HFF-Myc (cell line): ENCODE measurements at regions not wholly inside any gene's neighbourhood (a gene's known extent, or its start where the extent isn't known, plus 50 kb on each side); places are given as distances from the start of the nearest gene placed in this dataset.

Experiments
- DNase-seq: peaks from one replicate; pipeline ENCODE4 v3.0.0-alpha.2; 2011; ENCODE audit warnings: low read depth; ENCODE audit errors: extremely low read depth
- H3K4me3 ChIP-seq: replicated peaks from 2 replicates; pipeline ENCODE4 v1.5.1; 2011; ENCODE audit warnings: low read depth, mild to moderate bottlenecking, control low read depth, low read length
- TF ChIP-seq, protein P1 (sequence below): IDR thresholded peaks from 2 replicates; pipeline ENCODE4 v1.5.1; 2012; ENCODE audit warnings: mild to moderate bottlenecking, low read depth, low read length, control low read depth; ENCODE audit errors: missing control alignments

DNA sequence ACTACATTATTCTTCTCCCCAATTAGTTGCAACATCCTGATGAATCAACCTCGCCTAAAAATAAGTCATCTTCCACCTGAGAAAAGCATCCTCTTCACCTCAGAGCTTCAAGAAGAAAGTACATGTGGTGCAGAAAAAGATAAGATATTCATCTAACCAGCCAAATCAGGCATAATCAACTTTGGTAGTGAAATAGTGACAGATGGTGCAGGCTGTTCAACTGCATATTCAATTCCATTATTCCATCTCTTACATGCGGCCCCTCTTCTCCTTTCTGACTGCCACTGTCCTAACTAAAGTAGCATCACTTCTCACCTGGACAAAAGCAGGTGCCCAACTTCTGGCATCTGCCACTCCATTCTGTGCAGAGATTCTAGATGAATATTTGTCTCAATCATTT is 148.4 kb upstream of the STEAP1 start:
- no peak for DNase-seq

DNA sequence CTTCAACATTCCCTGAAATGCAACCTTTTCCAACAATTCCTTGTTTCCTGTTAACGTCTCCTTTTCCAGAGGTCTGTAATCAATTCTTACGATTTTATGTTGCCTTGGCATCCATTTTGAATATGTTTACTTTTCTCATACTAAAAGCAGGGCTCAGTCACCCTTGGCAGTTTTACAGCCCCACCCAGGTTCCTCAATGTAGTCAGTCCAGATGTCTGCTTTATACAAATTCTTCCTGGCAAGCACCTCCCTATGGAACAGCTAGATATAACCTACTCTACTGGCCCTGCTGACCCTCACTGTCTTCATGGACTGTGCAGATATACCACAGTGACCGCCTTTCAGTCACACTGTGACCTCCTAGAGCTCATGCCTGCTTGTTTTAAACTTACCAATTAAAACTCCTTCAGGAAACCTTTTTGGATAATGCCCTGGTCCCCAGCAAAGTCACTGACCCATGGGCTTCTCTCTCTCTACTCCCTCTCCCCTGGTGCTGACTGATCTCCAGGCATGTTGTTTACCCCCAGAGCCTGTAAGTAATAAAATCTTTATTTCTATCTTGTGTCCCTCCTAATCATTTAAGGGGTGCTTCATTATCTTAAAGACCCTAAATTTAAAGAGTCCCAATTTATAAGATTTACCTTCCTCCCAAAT is 147.1 kb upstream of the STEAP1 start:
- H3K4me3 ChIP-seq, result no peak overlapping the region
- TF ChIP-seq, protein P1, sequence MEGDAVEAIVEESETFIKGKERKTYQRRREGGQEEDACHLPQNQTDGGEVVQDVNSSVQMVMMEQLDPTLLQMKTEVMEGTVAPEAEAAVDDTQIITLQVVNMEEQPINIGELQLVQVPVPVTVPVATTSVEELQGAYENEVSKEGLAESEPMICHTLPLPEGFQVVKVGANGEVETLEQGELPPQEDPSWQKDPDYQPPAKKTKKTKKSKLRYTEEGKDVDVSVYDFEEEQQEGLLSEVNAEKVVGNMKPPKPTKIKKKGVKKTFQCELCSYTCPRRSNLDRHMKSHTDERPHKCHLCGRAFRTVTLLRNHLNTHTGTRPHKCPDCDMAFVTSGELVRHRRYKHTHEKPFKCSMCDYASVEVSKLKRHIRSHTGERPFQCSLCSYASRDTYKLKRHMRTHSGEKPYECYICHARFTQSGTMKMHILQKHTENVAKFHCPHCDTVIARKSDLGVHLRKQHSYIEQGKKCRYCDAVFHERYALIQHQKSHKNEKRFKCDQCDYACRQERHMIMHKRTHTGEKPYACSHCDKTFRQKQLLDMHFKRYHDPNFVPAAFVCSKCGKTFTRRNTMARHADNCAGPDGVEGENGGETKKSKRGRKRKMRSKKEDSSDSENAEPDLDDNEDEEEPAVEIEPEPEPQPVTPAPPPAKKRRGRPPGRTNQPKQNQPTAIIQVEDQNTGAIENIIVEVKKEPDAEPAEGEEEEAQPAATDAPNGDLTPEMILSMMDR, result no peak
- DNase-seq, result no peak

More for the DNA sequence above, 148.4 kb upstream of the STEAP1 start:
- no peak overlapping the region for H3K4me3 ChIP-seq
- TF ChIP-seq, protein P1, result no peak

DNA sequence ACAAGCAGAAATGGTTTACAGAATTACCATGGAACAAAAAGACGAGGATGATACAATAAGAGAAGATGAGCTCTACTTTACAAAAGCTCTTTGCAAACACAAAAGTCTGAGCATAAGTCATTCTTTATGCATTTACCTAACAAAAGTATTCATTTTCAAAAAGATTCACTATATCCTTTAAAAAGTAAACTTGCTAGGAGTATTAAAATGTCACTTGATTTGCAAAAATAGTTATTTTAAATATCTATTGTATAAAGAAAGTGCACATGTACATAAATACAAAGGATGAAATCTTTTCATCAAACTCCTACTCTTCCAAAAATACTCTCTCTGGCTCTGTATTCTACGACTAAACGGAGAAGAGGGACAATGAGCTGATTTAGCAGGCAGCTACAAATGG is 146.4 kb upstream of the STEAP1 start:
- no peak for DNase-seq
- H3K4me3 ChIP-seq, result no peak overlapping the region
- TF ChIP-seq, protein P1, result no peak

DNA sequence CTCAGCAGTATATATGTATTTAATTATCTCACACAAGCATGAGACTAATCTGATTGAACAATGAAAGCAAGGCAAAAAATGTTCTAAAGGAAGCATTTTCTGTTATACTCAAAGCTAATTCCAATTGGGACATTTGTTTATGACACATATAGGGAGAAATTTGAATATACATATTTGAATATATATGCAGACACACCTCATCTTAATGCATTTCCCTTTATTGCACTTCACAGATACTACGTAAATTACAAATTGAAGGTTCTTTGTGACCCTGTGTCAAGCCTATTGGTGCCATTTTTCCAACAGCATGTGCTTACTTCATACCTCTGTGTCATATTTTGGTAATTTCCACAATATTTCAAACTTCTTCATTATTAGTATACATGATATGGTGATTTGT is 132.1 kb upstream of the STEAP1 start:
- TF ChIP-seq, protein P1, result no peak
- DNase-seq, result no peak
- no peak overlapping the region for H3K4me3 ChIP-seq

DNA sequence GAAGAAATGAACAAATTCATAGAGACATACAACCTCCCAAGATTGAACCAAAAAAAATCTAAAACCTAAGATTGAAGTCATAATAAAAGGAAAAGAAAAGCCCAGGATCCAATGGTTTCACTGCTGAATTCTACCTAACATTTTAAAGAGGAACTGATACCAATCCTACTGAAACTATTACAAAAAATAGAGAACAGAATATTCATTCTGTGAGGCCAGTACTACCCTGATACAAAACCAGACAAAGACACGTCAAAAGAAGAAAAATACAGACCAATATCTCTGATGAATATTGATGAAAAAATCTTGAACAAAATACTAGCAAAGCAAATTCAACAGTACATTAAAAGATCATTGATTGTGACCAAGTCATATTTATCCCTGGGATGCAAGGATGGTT is 128.5 kb upstream of the STEAP1 start:
- no peak overlapping the region for H3K4me3 ChIP-seq
- no peak for DNase-seq
- TF ChIP-seq, protein P1, result no peak

DNA sequence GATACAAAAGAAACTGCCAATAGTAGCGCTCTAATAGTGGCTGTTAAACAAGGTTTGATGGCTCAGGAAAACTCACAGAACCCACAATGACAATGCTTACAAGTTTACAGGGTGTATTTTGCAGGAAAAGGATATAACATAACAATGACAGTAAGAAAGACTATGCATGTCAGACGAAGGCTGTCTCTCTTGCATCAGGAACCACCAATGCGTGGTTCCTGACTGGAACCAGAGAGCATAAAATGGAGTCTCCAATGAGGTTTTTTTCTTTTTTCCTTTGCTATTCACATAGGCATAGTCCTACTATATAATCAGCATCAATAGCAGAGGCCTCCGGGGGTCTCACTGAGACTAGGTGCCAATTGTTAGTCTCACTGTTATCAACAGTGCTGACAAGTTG is 120.4 kb upstream of the STEAP1 start:
- no peak for DNase-seq
- TF ChIP-seq, protein P1, result no peak
- no peak overlapping the region for H3K4me3 ChIP-seq

DNA sequence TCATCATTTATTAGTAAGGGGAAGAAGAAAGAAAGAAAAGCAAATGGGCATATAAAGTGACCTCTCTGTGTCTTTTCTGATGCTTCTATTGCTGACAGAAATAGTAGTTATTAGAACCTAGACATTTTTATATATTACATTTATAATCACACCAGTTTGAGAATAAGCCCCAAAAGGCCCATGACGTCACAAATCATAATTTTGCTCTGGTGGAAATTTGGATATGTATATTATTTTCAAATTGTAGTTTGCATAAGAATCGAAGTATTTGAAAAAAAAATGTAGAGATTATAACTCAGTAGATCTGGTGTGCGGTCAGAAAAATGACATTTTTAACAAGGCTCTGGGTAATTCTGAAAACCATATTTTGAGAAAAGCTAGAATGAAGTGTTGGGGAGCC is 101.2 kb upstream of the STEAP1 start:
- TF ChIP-seq, protein P1, result no peak
- no peak overlapping the region for H3K4me3 ChIP-seq
- no peak for DNase-seq
